HG03175 (cell line): ENCODE measurements at regions not wholly inside any gene's neighbourhood (a gene's known extent, or its start where the extent isn't known, plus 50 kb on each side); places are given as distances from the start of the nearest gene placed in this dataset.

Experiments used
- ATAC-seq: cut with Tn5 transposase; IDR thresholded peaks from one replicate; pipeline ENCODE4 v1.9.1; 2021; ENCODE audit warnings: mild to moderate bottlenecking, moderate library complexity; ENCODE audit not compliant: unreplicated experiment

DNA sequence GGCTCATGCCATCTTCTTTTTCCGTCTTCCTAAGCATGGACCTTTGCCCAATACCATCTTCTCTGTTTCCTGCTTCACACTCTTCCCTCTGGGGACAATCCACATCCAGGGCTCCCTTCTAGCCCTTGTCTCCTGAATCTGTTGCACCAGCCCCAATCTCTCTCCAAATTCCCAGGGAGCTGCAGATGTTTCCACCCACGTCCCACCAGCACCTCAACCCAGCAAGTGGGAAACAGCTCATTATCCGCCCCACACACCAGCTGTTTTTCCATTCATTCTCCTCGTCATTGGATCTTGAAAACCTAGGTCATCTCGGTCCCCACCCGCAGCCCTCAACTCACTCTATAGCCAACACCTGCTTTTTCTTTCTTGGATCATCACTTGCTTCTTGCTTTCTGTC lies 185.0 kb upstream of the CDYL start:
- no peak for ATAC-seq

- no peak for ATAC-seq
Observed at GRCh38 chr6:4589295-4589694, 186.9 kb upstream of the CDYL start.

GRCh38 chr6:4588581-4588980 lies 187.6 kb upstream of the CDYL start:
- ATAC-seq, result no peak

GRCh38 chr6:4588163-4588562 lies 188.0 kb upstream of the CDYL start:
- no peak for ATAC-seq

- no peak for ATAC-seq
Observed at GRCh38 chr6:4587171-4587570, 189.0 kb upstream of the CDYL start.

- ATAC-seq, result no peak
Observed at GRCh38 chr6:4586469-4586859, 189.7 kb upstream of the CDYL start.

DNA sequence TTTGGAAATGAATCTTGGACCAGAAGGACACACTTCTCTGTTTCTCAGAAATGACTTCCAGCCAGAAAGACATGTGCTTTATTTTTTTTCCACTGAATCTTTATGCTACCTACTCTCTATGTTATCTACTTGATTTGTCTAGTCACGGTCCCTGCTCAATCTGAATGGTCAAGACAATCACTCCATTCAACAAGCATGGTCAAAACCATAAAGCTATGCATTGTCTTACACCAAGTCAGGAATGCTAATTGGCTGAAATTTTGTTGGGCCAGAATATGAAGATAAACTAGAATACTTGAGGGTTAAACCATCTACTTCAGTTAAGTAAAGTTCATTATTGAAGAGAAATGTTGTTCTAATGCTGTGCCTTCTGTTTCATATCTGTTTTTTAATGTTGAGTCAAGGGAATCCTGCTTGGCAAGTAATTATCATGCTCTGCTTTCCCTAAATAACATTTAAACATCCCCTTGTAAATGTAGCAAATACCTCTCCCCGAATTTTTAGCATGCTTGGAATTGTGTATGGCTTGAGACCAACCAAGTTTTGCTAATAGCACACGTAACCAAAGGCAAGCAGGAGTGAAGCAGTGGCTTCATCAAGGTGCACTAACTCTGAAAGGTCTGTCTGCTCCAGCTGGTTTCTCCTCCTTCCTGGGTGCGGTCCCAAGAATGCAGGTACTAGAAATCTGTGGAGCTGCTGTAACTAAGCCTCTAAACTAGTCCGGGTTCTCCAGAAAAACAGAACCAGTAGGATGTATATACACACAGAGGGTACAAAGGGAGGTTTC lies 190.3 kb upstream of the CDYL start:
- ATAC-seq, result no peak

GRCh38 chr6:4584801-4585200 lies 191.4 kb upstream of the CDYL start:
- no peak for ATAC-seq

GRCh38 chr6:4582506-4583417 lies 193.4 kb upstream of the CDYL start:
- ATAC-seq, result no peak

GRCh38 chr6:4581468-4582385 lies 194.5 kb upstream of the CDYL start:
- no peak for ATAC-seq

DNA sequence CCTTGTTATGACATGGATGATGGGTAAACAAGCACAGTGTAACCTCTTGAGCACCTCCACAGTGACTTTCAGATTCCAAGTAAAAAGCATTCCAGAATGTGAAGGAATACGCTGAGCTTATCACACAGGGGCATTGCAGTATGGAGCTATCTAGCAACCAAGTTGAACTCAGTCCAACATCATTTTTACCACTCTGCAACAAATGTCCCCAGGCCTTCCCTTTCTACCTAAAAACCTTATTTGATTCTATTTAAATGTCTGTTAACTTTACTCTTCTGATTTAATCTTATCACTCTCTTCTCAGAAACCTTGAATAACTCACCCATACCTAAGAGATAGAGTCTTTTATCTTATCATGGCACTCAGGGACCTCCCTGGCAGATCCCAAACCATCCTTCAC lies 195.8 kb upstream of the CDYL start:
- ATAC-seq, result no peak

DNA sequence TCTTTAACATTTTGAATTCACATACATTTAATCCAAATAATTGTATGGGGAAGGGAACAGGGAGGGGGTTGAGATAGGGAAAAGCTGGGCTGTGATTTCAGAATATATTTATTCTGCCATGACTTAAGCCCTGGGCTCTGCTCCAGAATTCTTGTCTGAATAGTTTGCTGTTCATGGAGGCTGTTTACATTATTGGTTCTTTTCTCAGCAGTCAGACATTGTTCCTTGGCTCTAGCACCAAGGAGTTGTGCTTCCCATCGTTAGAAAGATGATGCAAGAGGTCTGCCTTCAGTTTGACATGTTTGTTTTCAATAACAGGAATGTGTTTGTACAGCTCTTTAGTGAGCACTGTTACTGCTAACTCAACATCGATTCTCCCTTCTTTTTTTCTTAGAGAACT lies 198.8 kb upstream of the CDYL start:
- ATAC-seq, result no peak

DNA sequence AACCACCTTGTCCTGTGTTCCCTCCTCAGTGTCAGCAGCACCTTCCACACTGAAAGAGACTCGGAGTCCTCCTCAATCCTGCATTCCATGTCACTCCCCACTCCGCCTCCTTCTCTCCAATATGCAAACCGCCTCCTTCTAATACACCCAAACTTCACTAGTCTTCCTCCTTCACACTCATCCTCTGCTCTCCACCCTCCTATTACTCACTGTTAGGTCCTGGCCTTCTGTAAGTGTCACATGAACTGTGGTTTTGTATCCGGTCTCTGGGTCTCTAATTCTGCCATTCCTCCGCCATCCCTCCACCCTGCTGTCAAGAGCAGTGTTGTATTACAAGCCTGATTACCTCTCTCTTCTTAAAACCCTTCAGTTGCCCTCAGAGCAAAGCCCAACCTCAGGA lies 200.5 kb upstream of the CDYL start:
- ATAC-seq, result no peak

GRCh38 chr6:4574007-4574406 lies 202.2 kb upstream of the CDYL start:
- no peak for ATAC-seq

GRCh38 chr6:4571011-4571410 lies 205.2 kb upstream of the CDYL start:
- ATAC-seq, result no peak

DNA sequence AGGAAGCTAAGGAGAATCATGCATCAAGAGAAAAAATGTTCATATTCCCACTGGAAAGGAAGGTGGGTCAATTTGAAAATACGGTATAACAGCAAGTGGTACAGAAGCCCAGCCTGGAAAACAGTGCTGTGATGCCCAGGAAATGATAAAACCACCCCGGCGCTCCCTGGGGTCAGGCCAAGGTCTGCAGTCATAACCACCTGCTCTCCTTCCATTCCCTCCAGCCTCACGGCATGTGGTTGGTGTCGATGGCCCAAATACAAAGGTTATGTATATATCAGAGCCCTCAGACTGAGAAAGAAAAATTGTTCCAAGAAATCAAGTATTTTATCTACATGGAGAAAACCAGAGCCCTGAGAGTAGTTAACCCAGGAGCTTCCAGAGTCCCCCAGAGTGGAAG lies 208.1 kb upstream of the CDYL start:
- ATAC-seq, result no peak

GRCh38 chr6:4567141-4567540 lies 209.1 kb upstream of the CDYL start:
- ATAC-seq, result no peak

DNA sequence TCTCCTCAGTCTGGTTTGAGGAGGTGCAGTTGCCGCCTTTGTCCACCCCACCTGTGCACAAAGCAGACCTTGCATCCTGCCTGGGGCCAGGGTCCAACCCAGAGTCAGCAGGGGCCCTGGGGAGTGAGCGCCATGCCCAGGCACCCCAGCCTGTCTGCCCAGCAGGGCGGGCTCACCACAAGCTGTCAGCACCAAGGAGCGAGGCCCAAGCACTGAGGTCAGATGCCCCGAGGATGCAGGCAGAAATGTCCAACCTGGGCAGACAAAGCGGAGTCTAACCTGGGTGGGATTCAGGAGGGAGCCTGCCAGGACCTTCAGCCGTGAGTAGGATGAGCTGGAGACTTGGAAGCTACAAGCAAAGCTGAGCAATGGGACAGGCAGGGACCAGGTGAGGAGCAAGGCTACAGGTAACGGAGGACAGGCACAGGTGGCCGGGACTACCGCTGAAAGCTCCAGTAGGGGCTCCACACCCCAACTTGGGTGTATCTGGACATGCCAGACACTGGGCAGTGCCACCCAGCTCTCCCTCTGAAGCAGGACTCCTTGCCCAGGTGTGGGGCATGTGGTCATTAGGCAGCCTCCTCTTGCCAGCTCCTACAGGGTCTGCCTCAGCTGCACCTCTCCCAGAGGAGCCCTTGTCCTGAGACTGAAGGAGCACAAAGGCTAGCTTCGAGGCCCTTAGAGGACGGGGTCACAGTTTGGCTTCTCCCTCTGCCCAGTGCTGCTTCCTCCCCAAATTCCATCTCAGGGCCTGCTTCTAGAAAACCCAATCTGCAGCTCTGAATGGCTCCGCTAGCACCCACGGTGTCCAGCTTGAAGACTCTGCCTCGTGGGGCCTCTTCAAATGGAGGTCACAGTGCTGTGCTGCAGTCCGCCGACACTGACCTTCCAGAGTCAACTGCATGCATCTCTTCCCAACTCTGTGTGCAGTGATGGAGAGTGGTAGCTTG lies 210.6 kb upstream of the CDYL start:
- ATAC-seq, result no peak

DNA sequence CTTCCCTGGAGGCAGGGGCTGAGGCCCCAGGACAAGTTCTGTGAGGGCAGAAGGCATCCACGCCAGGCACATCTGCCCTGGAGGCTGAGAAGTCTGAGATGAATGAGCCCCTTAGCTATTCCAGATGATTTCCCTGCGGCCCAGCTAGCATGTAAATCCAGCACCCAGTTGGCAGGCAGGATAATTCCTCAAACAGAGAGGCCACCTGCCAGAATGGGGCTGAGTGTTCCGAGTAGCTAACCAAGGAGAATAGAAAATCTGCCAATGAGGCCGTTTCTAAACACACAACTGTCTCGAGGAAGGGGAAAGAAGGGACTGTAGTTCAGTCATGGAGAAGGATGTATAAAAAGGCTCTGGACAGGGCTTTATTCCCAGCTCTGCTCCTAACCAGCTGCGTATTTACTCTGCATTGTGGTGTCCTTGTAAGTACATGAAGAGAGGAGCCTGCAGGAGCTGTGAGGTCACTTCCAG lies 211.4 kb upstream of the CDYL start:
- ATAC-seq, result no peak

DNA sequence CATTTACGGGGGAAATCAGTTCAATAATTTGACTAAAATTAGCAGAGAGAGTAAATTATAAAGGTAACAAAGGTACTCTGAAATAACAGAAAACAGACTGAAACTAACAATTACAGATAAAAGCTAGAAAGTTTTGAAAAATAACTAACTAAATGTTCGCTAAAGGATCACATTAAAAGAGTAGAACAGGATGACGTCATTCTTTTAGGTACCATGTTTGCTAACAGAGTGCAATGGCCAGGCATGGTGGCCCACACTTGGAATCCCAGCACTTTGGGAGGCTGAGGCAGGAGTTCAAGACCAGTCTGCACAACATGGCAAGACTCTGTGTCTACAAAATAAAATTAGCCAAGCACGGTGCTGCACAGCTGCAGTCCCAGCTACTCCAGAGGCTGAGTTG lies 212.3 kb upstream of the CDYL start:
- ATAC-seq, result no peak
